Gastrocnemius medialis (tissue), 4 donors: ENCODE measurements at regions not wholly inside any gene's neighbourhood (a gene's known extent, or its start where the extent isn't known, plus 50 kb on each side); places are given as distances from the start of the nearest gene placed in this dataset.

Experiments used
- CTCF ChIP-seq, 5 experiments: fragments of 450-650 bp in 3 of 5; fragments of 200-600 bp in 2 of 5; sonication (generic) in 2 of 5; IDR thresholded peaks in 4 of 5; conservative IDR thresholded peaks in 1 of 5; 1 replicate in 4 of 5; 2 replicates in 1 of 5; pipeline ENCODE4 v1.5.1; 2016 to 2019; ENCODE audit warnings: antibody characterized with exemption in 5 of 5, mild to moderate bottlenecking in 3 of 5, moderate library complexity in 3 of 5
- POLR2A ChIP-seq, 2 donors: fragments of 450-650 bp; IDR thresholded peaks; one replicate each; pipeline ENCODE4 v1.6.1; 2017; ENCODE audit warnings: antibody characterized with exemption in 2 of 2, mild to moderate bottlenecking in 2 of 2, moderate library complexity in 2 of 2

DNA sequence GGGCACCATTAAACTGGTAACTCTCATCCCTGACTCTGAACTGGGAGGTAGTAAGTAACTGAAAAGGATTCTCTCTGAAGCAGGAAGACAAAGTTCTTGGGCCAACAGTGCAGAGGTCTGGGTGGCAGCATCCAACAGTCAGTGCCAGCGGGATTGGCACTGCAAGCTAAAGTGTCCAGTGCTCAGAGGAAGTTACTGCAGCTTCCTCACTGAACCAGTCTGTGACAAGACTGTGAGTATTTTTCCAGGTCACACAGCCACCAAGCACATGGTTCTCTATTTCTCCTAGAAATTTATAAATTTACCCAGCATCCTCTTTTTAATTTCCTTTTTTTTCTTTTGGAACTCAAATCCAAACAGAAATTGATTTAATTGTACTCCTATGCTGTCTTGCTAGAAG, 81.6 kb upstream of the FAR2 start:
- no peak for TF ChIP-seq CTCF (IDR thresholded peaks at IDR 0.05 in 4 of 5, conservative IDR thresholded peaks at IDR 0.05 in 1 of 5)
- TF ChIP-seq POLR2A (IDR thresholded peaks at IDR 0.05), result no peak
